HCT116 (cell line): ENCODE measurements at regions not wholly inside any gene's neighbourhood (a gene's known extent, or its start where the extent isn't known, plus 50 kb on each side); places are given as distances from the start of the nearest gene placed in this dataset.

Source experiments
- ATAC-seq: fragments of 200-7000 bp; cut with Tn5 transposase; 2 replicates; pipeline ENCODE4 v1.9.1; 2020; ENCODE audit warnings: mild to moderate bottlenecking, moderate library complexity
- BruUV-seq: library from RNA; stranded (reverse); fragments of 400-500 nt; replicated peaks from 2 replicates; lab custom pipeline; 2021; lab: Mats Ljungman, UMichigan
- CTCF ChIA-PET: fragments of 300-600 bp; sonication (Branson Sonifier 250); formaldehyde crosslinking; loops from one replicate; lab custom pipeline; 2021; ENCODE audit warnings: antibody characterized with exemption; lab: Charles Lee
- POLR2A ChIA-PET: fragments of 300-600, 350-600 bp; sonication (Branson Sonifier 250); formaldehyde crosslinking; loops from one replicate; lab custom pipeline; 2021; ENCODE audit warnings: antibody characterized with exemption; lab: Charles Lee
- RAD21 ChIA-PET, 2 experiments: fragments of 300-600 bp; sonication (Branson Sonifier 250); formaldehyde crosslinking; loops; one replicate each; lab custom pipeline; 2023; ENCODE audit warnings: low total read pairs in 2 of 2; ENCODE audit not compliant: uncharacterized antibody in 2 of 2, unreplicated experiment in 2 of 2, low non-redundant PET in 1 of 2; lab: Charles Lee
- DNase-seq: peaks from one replicate; pipeline ENCODE4 v3.0.0-alpha.2; 2010; ENCODE audit warnings: low read depth, low spot score
- H2AFZ ChIP-seq: fragments of 200-600 bp; shearing (Covaris generic), sonication (generic); 2 replicates; pipeline ENCODE4 v1.6.1; 2017; ENCODE audit warnings: low read depth, mixed run types, mixed read lengths, antibody characterized with exemption, low read length; ENCODE audit not compliant: poor library complexity, severe bottlenecking
- H3K27ac ChIP-seq: 2 replicates; pipeline ENCODE4 v1.5.1; 2012; ENCODE audit warnings: low read depth, low read length
- H3K27me3 ChIP-seq: fragments of 200-600 bp; sonication (generic); 2 replicates; pipeline ENCODE4 v1.6.1; 2016; ENCODE audit warnings: mixed run types, low read length, mixed read lengths; ENCODE audit not compliant: insufficient read depth
- H3K36me3 ChIP-seq, 2 experiments: fragments of 200-500 bp in 1 of 2; fragments of 200-600 bp in 1 of 2; sonication (Bioruptor generic) in 1 of 2; sonication (generic) in 1 of 2; 2 replicates each; pipeline versions ENCODE4 v1.5.1 to v1.6.1; 2014 to 2016; ENCODE audit warnings: low read length in 2 of 2, inconsistent platforms in 1 of 2, mixed read lengths in 1 of 2, mixed run types in 1 of 2; ENCODE audit not compliant: insufficient read depth in 2 of 2, control insufficient read depth in 1 of 2
- H3K4me1 ChIP-seq, 2 experiments: fragments of 200-600 bp in 1 of 2; sonication (generic) in 1 of 2; 2 replicates each; pipeline versions ENCODE4 v1.5.1 to v1.6.1; 2012 to 2017; ENCODE audit warnings: low read length in 2 of 2, inconsistent platforms in 1 of 2, mild to moderate bottlenecking in 1 of 2, mixed read lengths in 1 of 2, mixed run types in 1 of 2, moderate library complexity in 1 of 2; ENCODE audit not compliant: insufficient read depth in 2 of 2, control insufficient read depth in 1 of 2
- H3K4me2 ChIP-seq: fragments of 200-600 bp; sonication (generic); 2 replicates; pipeline ENCODE4 v1.6.1; 2017; ENCODE audit warnings: mixed run types, low read length, mixed read lengths
- H3K4me3 ChIP-seq, 2 experiments: fragments of 200-600 bp in 1 of 2; sonication (generic) in 1 of 2; replicated peaks in 1 of 2; 2 replicates each; pipeline ENCODE4 v1.5.1; 2011 to 2016; ENCODE audit warnings: low read length in 2 of 2, control low read depth in 1 of 2, low read depth in 1 of 2, mild to moderate bottlenecking in 1 of 2, mixed read lengths in 1 of 2, mixed run types in 1 of 2
- H3K79me2 ChIP-seq: fragments of 200-600 bp; sonication (generic); 2 replicates; pipeline ENCODE4 v1.6.1; 2017; ENCODE audit warnings: mild to moderate bottlenecking, mixed run types, low read length, moderate library complexity, mixed read lengths; ENCODE audit not compliant: insufficient read depth
- H3K9ac ChIP-seq: fragments of 200-600 bp; sonication (generic); 2 replicates; pipeline ENCODE4 v1.6.1; 2016; ENCODE audit warnings: low read length, mixed read lengths
- H3K9me2 ChIP-seq: fragments of 200-600 bp; sonication (generic), shearing (Covaris generic); 2 replicates; pipeline ENCODE4 v1.6.1; 2017; ENCODE audit warnings: mixed run types, mild to moderate bottlenecking, moderate library complexity; ENCODE audit not compliant: insufficient read depth
- H3K9me3 ChIP-seq, 2 experiments: fragments of 200-500 bp in 1 of 2; fragments of 200-600 bp in 1 of 2; sonication (Bioruptor generic) in 1 of 2; sonication (generic) in 1 of 2; 2 replicates each; pipeline ENCODE4 v1.6.1; 2014 to 2017; ENCODE audit warnings: low read length in 2 of 2, mixed read lengths in 2 of 2, inconsistent platforms in 1 of 2, low read depth in 1 of 2, mild to moderate bottlenecking in 1 of 2, mixed run types in 1 of 2, moderate library complexity in 1 of 2; ENCODE audit not compliant: control insufficient read depth in 1 of 2, insufficient read depth in 1 of 2
- H4K20me1 ChIP-seq: fragments of 200-600 bp; sonication (generic), shearing (Covaris generic); 2 replicates; pipeline ENCODE4 v1.6.1; 2017; ENCODE audit warnings: mixed run types, mild to moderate bottlenecking, moderate library complexity; ENCODE audit not compliant: insufficient read depth
- CEBPB ChIP-seq: IDR thresholded peaks from 2 replicates; pipeline ENCODE4 v1.6.1; 2012; ENCODE audit warnings: low read depth
- CTCF ChIP-seq, 3 experiments: fragments of 200-600 bp in 1 of 3; sonication (generic) in 1 of 3; IDR thresholded peaks in 2 of 3; conservative IDR thresholded peaks in 1 of 3; 2 replicates each; pipeline ENCODE4 v1.5.1; 2012 to 2017; ENCODE audit warnings: low read depth in 2 of 3, low read length in 2 of 3, antibody characterized with exemption in 1 of 3, borderline replicate concordance in 1 of 3, control low read depth in 1 of 3, mild to moderate bottlenecking in 1 of 3, mixed read lengths in 1 of 3, mixed run types in 1 of 3, moderate library complexity in 1 of 3; ENCODE audit not compliant: insufficient read depth in 1 of 3
- EGR1 ChIP-seq: IDR thresholded peaks from 2 replicates; pipeline ENCODE4 v1.6.1; 2012; ENCODE audit warnings: low read depth
- EZH2 ChIP-seq: fragments of 200-600 bp; sonication (generic); IDR thresholded peaks from 2 replicates; pipeline ENCODE4 v1.6.1; 2017; ENCODE audit warnings: antibody characterized with exemption, mixed run types
- EZH2phosphoT487 ChIP-seq: fragments of 200-600 bp; IDR thresholded peaks from 2 replicates; pipeline ENCODE4 v1.6.1; 2018; ENCODE audit warnings: antibody characterized with exemption, borderline replicate concordance
- FOSL1 ChIP-seq: IDR thresholded peaks from 2 replicates; pipeline ENCODE4 v1.6.1; 2012; ENCODE audit warnings: low read depth
- JUND ChIP-seq: IDR thresholded peaks from 2 replicates; pipeline ENCODE4 v1.6.1; 2012
- POLR2AphosphoS5 ChIP-seq: IDR thresholded peaks from 2 replicates; pipeline ENCODE4 v1.6.1; 2011; ENCODE audit warnings: mild to moderate bottlenecking, low read depth, low read length, moderate library complexity
- SP1 ChIP-seq: IDR thresholded peaks from 2 replicates; pipeline ENCODE4 v1.6.1; 2012; ENCODE audit warnings: low read depth
- SRF ChIP-seq: IDR thresholded peaks from 2 replicates; pipeline ENCODE4 v1.6.1; 2012; ENCODE audit warnings: low read depth
- TCF7L2 ChIP-seq: IDR thresholded peaks from 2 replicates; pipeline ENCODE4 v1.7.0; 2011; ENCODE audit warnings: borderline replicate concordance, inconsistent platforms; ENCODE audit not compliant: insufficient read depth, insufficient read length; ENCODE audit errors: extremely low read depth
- ZBTB33 ChIP-seq: IDR thresholded peaks from 2 replicates; pipeline ENCODE4 v1.6.1; 2011; ENCODE audit warnings: mild to moderate bottlenecking, low read length, moderate library complexity; ENCODE audit not compliant: insufficient replicate concordance; ENCODE audit errors: extremely low read depth
- ZFX ChIP-seq: fragments of 450-650 bp; IDR thresholded peaks from 2 replicates; pipeline ENCODE4 v1.6.1; 2017
- intact Hi-C: fragments of 100-400 bp; cut with micrococcal nuclease; formaldehyde crosslinking; loops from 2 replicates; pipeline ENCODE4 v1.10.0; 2022
- TF ChIP-seq, protein P1 (sequence below): IDR thresholded peaks from 2 replicates; pipeline ENCODE4 v1.6.1; 2012
- TF ChIP-seq, protein P2 (sequence below): IDR thresholded peaks from 2 replicates; pipeline ENCODE4 v1.6.1; 2012

GRCh38 chr3:18633002-18633401 is 207.9 kb upstream of the SATB1 start:
- TF ChIP-seq SP1: no peak
- no peak for TF ChIP-seq EZH2phosphoT487
- TF ChIP-seq, protein P1, sequence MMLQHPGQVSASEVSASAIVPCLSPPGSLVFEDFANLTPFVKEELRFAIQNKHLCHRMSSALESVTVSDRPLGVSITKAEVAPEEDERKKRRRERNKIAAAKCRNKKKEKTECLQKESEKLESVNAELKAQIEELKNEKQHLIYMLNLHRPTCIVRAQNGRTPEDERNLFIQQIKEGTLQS: no peak
- TF ChIP-seq EGR1: no peak
- TF ChIP-seq SRF: no peak
- TF ChIP-seq FOSL1: no peak
- no peak for TF ChIP-seq CEBPB
- TF ChIP-seq EZH2: no peak
- TF ChIP-seq TCF7L2: no peak
- TF ChIP-seq, protein P2, sequence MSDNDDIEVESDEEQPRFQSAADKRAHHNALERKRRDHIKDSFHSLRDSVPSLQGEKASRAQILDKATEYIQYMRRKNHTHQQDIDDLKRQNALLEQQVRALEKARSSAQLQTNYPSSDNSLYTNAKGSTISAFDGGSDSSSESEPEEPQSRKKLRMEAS: no peak
- TF ChIP-seq, all 23 proteins: peak for 0
- Histone ChIP-seq H3K9ac (no peak overlapping the region), H3K4me2 (no peak overlapping the region), H3K9me2 (no peaks in the 10 kb centered on the region), H3K36me3 (no peaks in the 10 kb centered on the region), H2AFZ (no peak overlapping the region), H3K4me1 (no peaks in the 10 kb centered on the region), H4K20me1 (no peaks in the 10 kb centered on the region), H3K9me3 (no peaks in the 10 kb centered on the region), H3K4me3 (no peak overlapping the region), H3K79me2 (no peaks in the 10 kb centered on the region), H3K27ac (no peak overlapping the region), H3K27me3 (no peaks in the 10 kb centered on the region)
- ATAC-seq (no peak), DNase-seq (no peak)
- RAD21 ChIA-PET: no interaction called here
- BruUV-seq: no TSS peak
- CTCF ChIA-PET: no interaction called here
- intact Hi-C loops: no loop called here
- POLR2A ChIA-PET: no interaction called here

- H3K9ac ChIP-seq: no peak overlapping the region
- ATAC-seq (no peak), DNase-seq (no peak)
- H3K9me2 ChIP-seq: no peaks in the 10 kb centered on the region
- TF ChIP-seq SRF (no peak), TCF7L2 (no peak), CTCF (IDR thresholded peaks at IDR 0.05 in 2 of 3, conservative IDR thresholded peaks at IDR 0.05 in 1 of 3; ENCODE audit: borderline replicate concordance in 1 of 3, insufficient read depth in 1 of 3, low read depth in 2 of 3, low read length in 2 of 3) (no peak), ZBTB33 (no peak), JUND (no peak), POLR2AphosphoS5 (no peak), FOSL1 (no peak), ZFX (no peak)
- H4K20me1 ChIP-seq: no peaks in the 10 kb centered on the region
- no peaks in the 10 kb centered on the region for H3K36me3 ChIP-seq
- no peak overlapping the region for H3K4me3 ChIP-seq
- no peaks in the 10 kb centered on the region for H3K9me3 ChIP-seq
- ChIA-PET RAD21 (no interaction called here), POLR2A (no interaction called here), CTCF (no interaction called here)
- H3K4me1 ChIP-seq: no peaks in the 10 kb centered on the region
- H3K27me3 ChIP-seq: no peaks in the 10 kb centered on the region
- intact Hi-C loops: no loop called here
- no peak overlapping the region for H3K27ac ChIP-seq
- no TSS peak for BruUV-seq
- H3K79me2 ChIP-seq: no peaks in the 10 kb centered on the region
- no peak overlapping the region for H2AFZ ChIP-seq
- no peak overlapping the region for H3K4me2 ChIP-seq
Observed at GRCh38 chr3:18630295-18630694, 205.2 kb upstream of the SATB1 start.
